ENCODE measurements at regions not wholly inside any gene's neighbourhood (a gene's known extent, or its start where the extent isn't known, plus 50 kb on each side); places are given as distances from the start of the nearest gene placed in this dataset.

- TF ChIP-seq CTCF (IDR thresholded peaks at IDR 0.05): peak in 6 of 7 experiments; percentile 8 to 45 (median 22)
- TF ChIP-seq POLR2A (IDR thresholded peaks at IDR 0.05): no peak
Measured at GRCh38 chr2:59789523-59789922, 763.9 kb downstream of the BCL11A start.
